Activated CD4-positive, alpha-beta T cell treated with anti-CD3 and anti-CD28 coated beads, Interleukin-2, amount 10 ng/mL, durations not matched to agents 7 days and 5 days (primary cell): ENCODE measurements at regions not wholly inside any gene's neighbourhood (a gene's known extent, or its start where the extent isn't known, plus 50 kb on each side); places are given as distances from the start of the nearest gene placed in this dataset.
A peak's percentile ranks its signal among the peaks of the same experiment; 100 is the strongest.
"Not testable (repeated sequence)": the region's sequence is repeated elsewhere in the genome, so short reads cannot be mapped to it uniquely, and the experiment has no call there.

Experiments
- CTCF ChIA-PET: fragments of 350-600 bp; sonication (Branson Sonifier 250); formaldehyde crosslinking; loops from one replicate; lab custom pipeline; 2021; ENCODE audit warnings: antibody characterized with exemption; lab: Charles Lee
- POLR2A ChIA-PET: fragments of 350-600 bp; sonication (Branson Sonifier 250); formaldehyde crosslinking; loops from one replicate; lab custom pipeline; 2021; ENCODE audit warnings: antibody characterized with exemption; lab: Charles Lee
- DNase-seq: peaks from one replicate; pipeline ENCODE4 v3.0.0-alpha.2; 2020
- H3K27ac Mint-ChIP-seq: one replicate; pipeline ENCODE4 v1.8.0; 2021; ENCODE audit warnings: mild to moderate bottlenecking, moderate library complexity, mixed read lengths
- H3K27me3 Mint-ChIP-seq: one replicate; pipeline ENCODE4 v1.8.0; 2021; ENCODE audit warnings: mixed read lengths
- H3K36me3 Mint-ChIP-seq: one replicate; pipeline ENCODE4 v1.8.0; 2021; ENCODE audit warnings: low read depth, mixed read lengths
- H3K4me1 Mint-ChIP-seq: one replicate; pipeline ENCODE4 v1.8.0; 2021; ENCODE audit warnings: mixed read lengths
- H3K4me3 Mint-ChIP-seq: one replicate; pipeline ENCODE4 v1.8.0; 2021; ENCODE audit warnings: mild to moderate bottlenecking, moderate library complexity, mixed read lengths
- H3K9me3 Mint-ChIP-seq: one replicate; pipeline ENCODE4 v1.8.0; 2021; ENCODE audit warnings: mixed read lengths

GRCh38 chr6:150486048-150486447 lies 113.6 kb upstream of the PLEKHG1 start:
- ChIA-PET POLR2A (no interaction called here), CTCF (no interaction called here)
- Mint-ChIP-seq H3K27me3 (no peaks in the 10 kb centered on the region), H3K9me3 (no peaks in the 10 kb centered on the region), H3K4me1 (peaks cover under 1% of the 10 kb centered on the region), H3K4me3 (no peak overlapping the region), H3K36me3 (no peaks in the 10 kb centered on the region), H3K27ac (no peak overlapping the region)
- DNase-seq = no peak

GRCh38 chr6:150490586-150490985 lies 109.1 kb upstream of the PLEKHG1 start:
- Mint-ChIP-seq H3K4me1 (peaks cover 11% of the 10 kb centered on the region), H3K27ac (no peak overlapping the region), H3K27me3 (no peaks in the 10 kb centered on the region), H3K9me3 (peaks cover 7% of the 10 kb centered on the region), H3K4me3 (no peak overlapping the region), H3K36me3 (peaks cover 2% of the 10 kb centered on the region)
- ChIA-PET CTCF (interaction anchor here (0.5 to 1.3 kb wide), 4 partner anchors 9 to 1020 kb away, joined by 3 to 4 read pairs (median 3); no protein-coding TSS in a partner anchor), POLR2A (no interaction called here)
- DNase-seq = no peak

- Mint-ChIP-seq H3K4me3 (no peak overlapping the region), H3K27ac (no peak overlapping the region), H3K4me1 (peaks cover 11% of the 10 kb centered on the region), H3K27me3 (no peaks in the 10 kb centered on the region), H3K36me3 (peaks cover 2% of the 10 kb centered on the region), H3K9me3 (peaks cover 7% of the 10 kb centered on the region)
- DNase-seq = peak; percentile 18
- CTCF ChIA-PET = interaction anchor here (0.5 to 1.3 kb wide), 4 partner anchors 10 to 1019 kb away, joined by 3 to 4 read pairs (median 3); no protein-coding TSS in a partner anchor
- POLR2A ChIA-PET = no interaction called here
Measured at GRCh38 chr6:150491131-150491810, 108.4 kb upstream of the PLEKHG1 start.

- H3K27ac Mint-ChIP-seq = no peak overlapping the region
- H3K36me3 Mint-ChIP-seq = peaks cover 2% of the 10 kb centered on the region
- POLR2A ChIA-PET = no interaction called here
- H3K9me3 Mint-ChIP-seq = peaks cover 7% of the 10 kb centered on the region
- H3K27me3 Mint-ChIP-seq = no peaks in the 10 kb centered on the region
- H3K4me1 Mint-ChIP-seq = peaks cover 11% of the 10 kb centered on the region
- CTCF ChIA-PET = interaction anchor here (1.0 kb wide), 1 partner anchor 194 kb away, joined by 3 read pairs; no protein-coding TSS in a partner anchor
- H3K4me3 Mint-ChIP-seq = no peak overlapping the region
- DNase-seq = no peak
Measured at GRCh38 chr6:150491811-150492172, 107.9 kb upstream of the PLEKHG1 start.

GRCh38 chr6:150492507-150492906 lies 107.2 kb upstream of the PLEKHG1 start:
- no peak for DNase-seq
- POLR2A ChIA-PET = no interaction called here
- no peak overlapping the region for H3K27ac Mint-ChIP-seq
- H3K36me3 Mint-ChIP-seq = peaks cover 2% of the 10 kb centered on the region
- H3K9me3 Mint-ChIP-seq = peaks cover 7% of the 10 kb centered on the region
- H3K4me1 Mint-ChIP-seq = peaks cover 11% of the 10 kb centered on the region
- CTCF ChIA-PET = no interaction called here
- H3K27me3 Mint-ChIP-seq = no peaks in the 10 kb centered on the region
- no peak overlapping the region for H3K4me3 Mint-ChIP-seq

GRCh38 chr6:150492941-150493340 lies 106.7 kb upstream of the PLEKHG1 start:
- Mint-ChIP-seq H3K27me3 (no peaks in the 10 kb centered on the region), H3K9me3 (peaks cover 7% of the 10 kb centered on the region), H3K4me3 (no peak overlapping the region), H3K4me1 (peaks cover 11% of the 10 kb centered on the region), H3K36me3 (peaks cover 2% of the 10 kb centered on the region), H3K27ac (no peak overlapping the region)
- DNase-seq = no peak
- ChIA-PET POLR2A (no interaction called here), CTCF (no interaction called here)

GRCh38 chr6:150493552-150493951 lies 106.1 kb upstream of the PLEKHG1 start:
- CTCF ChIA-PET, DNase-seq, POLR2A ChIA-PET, H3K27me3 Mint-ChIP-seq, H3K9me3 Mint-ChIP-seq, H3K27ac Mint-ChIP-seq, H3K4me3 Mint-ChIP-seq, H3K36me3 Mint-ChIP-seq: not testable (repeated sequence)
- peaks cover 11% of the 10 kb centered on the region for H3K4me1 Mint-ChIP-seq

- Mint-ChIP-seq H3K9me3 (peaks cover 7% of the 10 kb centered on the region), H3K36me3 (peaks cover 2% of the 10 kb centered on the region), H3K4me1 (peaks cover 11% of the 10 kb centered on the region), H3K4me3 (no peak overlapping the region), H3K27me3 (peaks cover 4% of the 10 kb centered on the region), H3K27ac (no peak overlapping the region)
- POLR2A ChIA-PET = no interaction called here
- no peak for DNase-seq
- CTCF ChIA-PET = no interaction called here
Measured at GRCh38 chr6:150494241-150494640, 105.4 kb upstream of the PLEKHG1 start.

- Mint-ChIP-seq H3K27me3 (peaks cover 4% of the 10 kb centered on the region), H3K4me3 (no peak overlapping the region), H3K36me3 (peaks cover 2% of the 10 kb centered on the region), H3K9me3 (peaks cover 7% of the 10 kb centered on the region), H3K27ac (no peak overlapping the region), H3K4me1 (peaks cover 11% of the 10 kb centered on the region)
- POLR2A ChIA-PET = no interaction called here
- CTCF ChIA-PET = no interaction called here
- DNase-seq = no peak
Measured at GRCh38 chr6:150495126-150495525, 104.6 kb upstream of the PLEKHG1 start.

- H3K36me3 Mint-ChIP-seq = peaks cover 2% of the 10 kb centered on the region
Measured at GRCh38 chr6:150496629-150497028, 103.1 kb upstream of the PLEKHG1 start.

GRCh38 chr6:150499882-150500312 lies 99.8 kb upstream of the PLEKHG1 start:
- Mint-ChIP-seq H3K4me3 (no peak overlapping the region), H3K9me3 (no peaks in the 10 kb centered on the region), H3K27me3 (peaks cover 6% of the 10 kb centered on the region), H3K4me1 (no peaks in the 10 kb centered on the region), H3K27ac (no peak overlapping the region), H3K36me3 (no peaks in the 10 kb centered on the region)
- ChIA-PET CTCF (interaction anchor here (1.0 kb wide), 1 partner anchor 36 kb away, joined by 3 read pairs; no protein-coding TSS in a partner anchor), POLR2A (no interaction called here)
- DNase-seq = no peak

More at GRCh38 chr6:150496629-150497028, 103.1 kb upstream of the PLEKHG1 start:
- POLR2A ChIA-PET = interaction anchor here (0.6 kb wide), 1 partner anchor 235 kb away, joined by 3 read pairs; no protein-coding TSS in a partner anchor
- H3K27me3 Mint-ChIP-seq = peaks cover 4% of the 10 kb centered on the region
- peaks cover 5% of the 10 kb centered on the region for H3K4me1 Mint-ChIP-seq
- peaks cover 7% of the 10 kb centered on the region for H3K9me3 Mint-ChIP-seq
- no peak for DNase-seq
- CTCF ChIA-PET = no interaction called here
- no peak overlapping the region for H3K4me3 Mint-ChIP-seq
- H3K27ac Mint-ChIP-seq = no peak overlapping the region

GRCh38 chr6:150500568-150500967 lies 99.1 kb upstream of the PLEKHG1 start:
- CTCF ChIA-PET, H3K4me3 Mint-ChIP-seq, H3K27ac Mint-ChIP-seq, POLR2A ChIA-PET, DNase-seq, H3K4me1 Mint-ChIP-seq, H3K27me3 Mint-ChIP-seq, H3K36me3 Mint-ChIP-seq, H3K9me3 Mint-ChIP-seq: not testable (repeated sequence)

GRCh38 chr6:150503041-150503440 lies 96.6 kb upstream of the PLEKHG1 start:
- Mint-ChIP-seq H3K27me3 (peaks cover 6% of the 10 kb centered on the region), H3K36me3 (no peaks in the 10 kb centered on the region), H3K4me3 (no peak overlapping the region), H3K9me3 (no peaks in the 10 kb centered on the region), H3K4me1 (no peaks in the 10 kb centered on the region), H3K27ac (no peak overlapping the region)
- DNase-seq = no peak
- ChIA-PET CTCF (interaction anchor here (0.6 kb wide), 1 partner anchor 157 kb away, joined by 3 read pairs; no protein-coding TSS in a partner anchor), POLR2A (no interaction called here)
